Right lobe of liver (tissue), 4 donors: ENCODE measurements at regions not wholly inside any gene's neighbourhood (a gene's known extent, or its start where the extent isn't known, plus 50 kb on each side); places are given as distances from the start of the nearest gene placed in this dataset.

Experiments
- CTCF ChIP-seq, 4 donors: fragments of 200-600 bp in 3 of 4; fragments of 450-650 bp in 1 of 4; IDR thresholded peaks; one replicate each; pipeline versions ENCODE4 v1.5.1 to v1.8.0; 2016 to 2022; ENCODE audit warnings: antibody characterized with exemption in 4 of 4, mild to moderate bottlenecking in 2 of 4
- POLR2A ChIP-seq: fragments of 450-650 bp; IDR thresholded peaks from one replicate; pipeline ENCODE4 v1.6.1; 2017; ENCODE audit warnings: antibody characterized with exemption, mild to moderate bottlenecking
- donor health status: DM: no; HTN: no; CAD: no.
- donor health status: DM: no; HTN: no; CAD: no.
- donor health status: DM: no; HTN: yes; CAD: no.

DNA sequence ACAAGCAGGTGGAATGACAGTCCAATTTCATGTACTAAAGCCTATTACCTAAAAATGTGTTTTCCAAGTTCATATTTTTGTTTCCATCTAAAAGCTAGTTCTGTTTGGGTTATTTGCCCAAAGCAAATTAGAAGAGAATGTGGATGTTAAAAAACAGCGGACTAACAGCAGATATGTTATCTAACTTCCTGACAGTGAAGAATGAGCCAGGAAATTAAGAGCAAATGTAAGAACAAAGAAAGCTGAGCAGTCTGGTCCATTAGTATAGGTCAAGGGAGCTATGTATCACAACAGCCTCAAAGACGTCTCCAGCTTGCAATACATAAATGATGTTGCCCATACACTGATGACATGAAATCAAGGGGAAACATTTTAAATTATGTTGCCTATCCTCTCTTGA, 145.5 kb upstream of the PLD5 start:
- no peak for TF ChIP-seq POLR2A
- no peak for TF ChIP-seq CTCF (IDR thresholded peaks at IDR 0.05)
